ENCODE measurements at regions not wholly inside any gene's neighbourhood (a gene's known extent, or its start where the extent isn't known, plus 50 kb on each side); places are given as distances from the start of the nearest gene placed in this dataset.

GRCh38 chr3:44060164-44060563, 181.5 kb upstream of the TOPAZ1 start:
- Histone ChIP-seq H3K23ac (ENCODE audit: low read depth, low read length, poor library complexity) (no peak overlapping the region), H4K91ac (ENCODE audit: low read depth, low read length, poor library complexity) (no peak overlapping the region), H3K4ac (ENCODE audit: low read length) (no peak overlapping the region), H2BK120ac (ENCODE audit: low read depth, low read length) (no peak overlapping the region), H3K27ac (replicated peaks; ENCODE audit: low read length) (no peak overlapping the region), H2BK15ac (ENCODE audit: low read length) (no peak overlapping the region), H3K14ac (ENCODE audit: low read length) (no peak overlapping the region), H2AK5ac (ENCODE audit: low read depth, low read length) (no peak overlapping the region), H3K4me3 (ENCODE audit: low read length in 2 of 2) (no peak overlapping the region), H3K27me3 (ENCODE audit: control insufficient read depth in 3 of 3, insufficient read depth in 3 of 3, low read depth in 1 of 3, low read length in 3 of 3) (peaks cover 0 to 16% (median 2%) of the 10 kb centered on the region in 3 experiments), H3K79me1 (ENCODE audit: low read depth, low read length) (no peaks in the 10 kb centered on the region), H3K36me3 (replicated peaks in 1 of 2; ENCODE audit: control insufficient read depth in 2 of 2, insufficient read depth in 2 of 2, low read length in 2 of 2) (no peaks in the 10 kb centered on the region), H3K4me1 (ENCODE audit: control insufficient read depth in 2 of 2, insufficient read depth in 1 of 2, low read depth in 1 of 2, low read length in 2 of 2) (peaks cover 0 to 5% of the 10 kb centered on the region in 2 donors), H2BK5ac (ENCODE audit: low read length) (no peak overlapping the region), H3K9ac (ENCODE audit: low read depth, low read length, poor library complexity) (no peak overlapping the region), H2AFZ (ENCODE audit: low read length) (no peak overlapping the region), H2BK12ac (ENCODE audit: low read length) (no peak overlapping the region), H3K18ac (ENCODE audit: low read length) (no peak overlapping the region), H4K8ac (ENCODE audit: low read depth, low read length) (no peak overlapping the region), H3K4me2 (ENCODE audit: insufficient read depth, low read length, poor library complexity, severe bottlenecking) (no peak overlapping the region), H3K9me3 (replicated peaks in 1 of 2; ENCODE audit: control insufficient read depth in 2 of 2, insufficient read depth in 1 of 2, low read depth in 1 of 2, low read length in 2 of 2) (no peaks in the 10 kb centered on the region)
- no peak for DNase-seq (ENCODE audit: low spot score)
- WGBS, 2 donors (ENCODE audit: extremely low coverage in 2 of 2, insufficient read length in 2 of 2, insufficient replicate concordance in 1 of 2) = no CpG with 5 or more reads among the region's 5 CpGs

GRCh38 chr3:44061268-44061667, 180.4 kb upstream of the TOPAZ1 start:
- Histone ChIP-seq H2BK120ac (ENCODE audit: low read depth, low read length) (no peak overlapping the region), H3K4me3 (ENCODE audit: low read length in 2 of 2) (no peak overlapping the region), H3K4me1 (ENCODE audit: control insufficient read depth in 2 of 2, insufficient read depth in 1 of 2, low read depth in 1 of 2, low read length in 2 of 2) (peaks cover 0 to 9% of the 10 kb centered on the region in 2 donors), H3K9ac (ENCODE audit: low read depth, low read length, poor library complexity) (no peak overlapping the region), H2BK5ac (ENCODE audit: low read length) (no peak overlapping the region), H3K18ac (ENCODE audit: low read length) (no peak overlapping the region), H4K91ac (ENCODE audit: low read depth, low read length, poor library complexity) (no peak overlapping the region), H3K79me1 (ENCODE audit: low read depth, low read length) (no peaks in the 10 kb centered on the region), H4K8ac (ENCODE audit: low read depth, low read length) (no peak overlapping the region), H3K14ac (ENCODE audit: low read length) (no peak overlapping the region), H2BK12ac (ENCODE audit: low read length) (no peak overlapping the region), H3K23ac (ENCODE audit: low read depth, low read length, poor library complexity) (no peak overlapping the region), H3K27ac (replicated peaks; ENCODE audit: low read length) (no peak overlapping the region), H3K9me3 (replicated peaks in 1 of 2; ENCODE audit: control insufficient read depth in 2 of 2, insufficient read depth in 1 of 2, low read depth in 1 of 2, low read length in 2 of 2) (no peaks in the 10 kb centered on the region), H3K4me2 (ENCODE audit: insufficient read depth, low read length, poor library complexity, severe bottlenecking) (no peak overlapping the region), H3K36me3 (replicated peaks in 1 of 2; ENCODE audit: control insufficient read depth in 2 of 2, insufficient read depth in 2 of 2, low read length in 2 of 2) (no peaks in the 10 kb centered on the region), H3K27me3 (ENCODE audit: control insufficient read depth in 3 of 3, insufficient read depth in 3 of 3, low read depth in 1 of 3, low read length in 3 of 3) (peaks cover 0 to 16% (median 2%) of the 10 kb centered on the region in 3 experiments), H2AFZ (ENCODE audit: low read length) (no peak overlapping the region), H2AK5ac (ENCODE audit: low read depth, low read length) (no peak overlapping the region), H2BK15ac (ENCODE audit: low read length) (no peak overlapping the region), H3K4ac (ENCODE audit: low read length) (no peak overlapping the region)
- DNase-seq (ENCODE audit: low spot score) = no peak
- no CpG with 5 or more reads among the region's 3 CpGs for WGBS, 2 donors (ENCODE audit: extremely low coverage in 2 of 2, insufficient read length in 2 of 2, insufficient replicate concordance in 1 of 2)

- Histone ChIP-seq H2BK5ac (ENCODE audit: low read length) (no peak overlapping the region), H3K4me1 (ENCODE audit: control insufficient read depth in 2 of 2, insufficient read depth in 1 of 2, low read depth in 1 of 2, low read length in 2 of 2) (peaks cover 0 to 9% of the 10 kb centered on the region in 2 donors), H3K36me3 (replicated peaks in 1 of 2; ENCODE audit: control insufficient read depth in 2 of 2, insufficient read depth in 2 of 2, low read length in 2 of 2) (no peaks in the 10 kb centered on the region), H3K9ac (ENCODE audit: low read depth, low read length, poor library complexity) (no peak overlapping the region), H3K18ac (ENCODE audit: low read length) (no peak overlapping the region), H2AFZ (ENCODE audit: low read length) (no peak overlapping the region), H3K27me3 (ENCODE audit: control insufficient read depth in 3 of 3, insufficient read depth in 3 of 3, low read depth in 1 of 3, low read length in 3 of 3) (peaks cover 0 to 16% (median 2%) of the 10 kb centered on the region in 3 experiments), H3K79me1 (ENCODE audit: low read depth, low read length) (no peaks in the 10 kb centered on the region), H2BK12ac (ENCODE audit: low read length) (no peak overlapping the region), H3K23ac (ENCODE audit: low read depth, low read length, poor library complexity) (no peak overlapping the region), H3K4me2 (ENCODE audit: insufficient read depth, low read length, poor library complexity, severe bottlenecking) (no peak overlapping the region), H3K4me3 (ENCODE audit: low read length in 2 of 2) (no peak overlapping the region), H4K91ac (ENCODE audit: low read depth, low read length, poor library complexity) (no peak overlapping the region), H3K14ac (ENCODE audit: low read length) (no peak overlapping the region), H2BK120ac (ENCODE audit: low read depth, low read length) (no peak overlapping the region), H3K27ac (replicated peaks; ENCODE audit: low read length) (no peak overlapping the region), H3K9me3 (replicated peaks in 1 of 2; ENCODE audit: control insufficient read depth in 2 of 2, insufficient read depth in 1 of 2, low read depth in 1 of 2, low read length in 2 of 2) (no peaks in the 10 kb centered on the region), H2BK15ac (ENCODE audit: low read length) (no peak overlapping the region), H2AK5ac (ENCODE audit: low read depth, low read length) (no peak overlapping the region), H3K4ac (ENCODE audit: low read length) (no peak overlapping the region), H4K8ac (ENCODE audit: low read depth, low read length) (no peak overlapping the region)
- DNase-seq (ENCODE audit: low spot score) = no peak
- no CpG with 5 or more reads among the region's 9 CpGs for WGBS, 2 donors (ENCODE audit: extremely low coverage in 2 of 2, insufficient read length in 2 of 2, insufficient replicate concordance in 1 of 2)
Measured at GRCh38 chr3:44061961-44062360, 179.7 kb upstream of the TOPAZ1 start.

- Histone ChIP-seq H2AK5ac (ENCODE audit: low read depth, low read length) (no peak overlapping the region), H3K14ac (ENCODE audit: low read length) (no peak overlapping the region), H3K4me2 (ENCODE audit: insufficient read depth, low read length, poor library complexity, severe bottlenecking) (no peak overlapping the region), H4K8ac (ENCODE audit: low read depth, low read length) (no peak overlapping the region), H3K79me1 (ENCODE audit: low read depth, low read length) (no peaks in the 10 kb centered on the region), H2AFZ (ENCODE audit: low read length) (no peak overlapping the region), H3K23ac (ENCODE audit: low read depth, low read length, poor library complexity) (no peak overlapping the region), H2BK5ac (ENCODE audit: low read length) (no peak overlapping the region), H3K27ac (replicated peaks; ENCODE audit: low read length) (no peak overlapping the region), H3K9ac (ENCODE audit: low read depth, low read length, poor library complexity) (no peak overlapping the region), H3K4me1 (ENCODE audit: control insufficient read depth in 2 of 2, insufficient read depth in 1 of 2, low read depth in 1 of 2, low read length in 2 of 2) (peaks cover 0 to 5% of the 10 kb centered on the region in 2 donors), H3K4me3 (ENCODE audit: low read length in 2 of 2) (no peak overlapping the region), H3K9me3 (replicated peaks in 1 of 2; ENCODE audit: control insufficient read depth in 2 of 2, insufficient read depth in 1 of 2, low read depth in 1 of 2, low read length in 2 of 2) (no peaks in the 10 kb centered on the region), H3K36me3 (replicated peaks in 1 of 2; ENCODE audit: control insufficient read depth in 2 of 2, insufficient read depth in 2 of 2, low read length in 2 of 2) (no peaks in the 10 kb centered on the region), H2BK12ac (ENCODE audit: low read length) (no peak overlapping the region), H2BK120ac (ENCODE audit: low read depth, low read length) (no peak overlapping the region), H3K27me3 (ENCODE audit: control insufficient read depth in 3 of 3, insufficient read depth in 3 of 3, low read depth in 1 of 3, low read length in 3 of 3) (peaks cover 0 to 16% (median 0%) of the 10 kb centered on the region in 3 experiments), H4K91ac (ENCODE audit: low read depth, low read length, poor library complexity) (no peak overlapping the region), H3K18ac (ENCODE audit: low read length) (no peak overlapping the region), H3K4ac (ENCODE audit: low read length) (no peak overlapping the region), H2BK15ac (ENCODE audit: low read length) (no peak overlapping the region)
- no peak for DNase-seq (ENCODE audit: low spot score)
- WGBS, 2 donors (ENCODE audit: extremely low coverage in 2 of 2, insufficient read length in 2 of 2, insufficient replicate concordance in 1 of 2) = no CpG with 5 or more reads among the region's 10 CpGs
Measured at GRCh38 chr3:44065311-44066094, 176.2 kb upstream of the TOPAZ1 start.

All from neuronal stem cell (in vitro differentiated cells).